M059J (cell line): ENCODE measurements at regions not wholly inside any gene's neighbourhood (a gene's known extent, or its start where the extent isn't known, plus 50 kb on each side); places are given as distances from the start of the nearest gene placed in this dataset.

ENCODE experiments used
- DNase-seq: peaks from one replicate; pipeline ENCODE4 v3.0.0-alpha.2; 2012; ENCODE audit warnings: low read depth

- DNase-seq, result peak; percentile 7
Measured at GRCh38 chr18:39007031-39007902, 1441.7 kb upstream of the CELF4 start.

GRCh38 chr18:38996056-38996455 is 1430.5 kb upstream of the CELF4 start:
- DNase-seq, result no peak

- no peak for DNase-seq
Measured at GRCh38 chr18:38993342-38993741, 1427.7 kb upstream of the CELF4 start.

GRCh38 chr18:38984968-38985367 is 1419.4 kb upstream of the CELF4 start:
- no peak for DNase-seq

GRCh38 chr18:38982072-38982471 is 1416.5 kb upstream of the CELF4 start:
- DNase-seq, result no peak

- no peak for DNase-seq
Measured at GRCh38 chr18:38981389-38981788, 1415.8 kb upstream of the CELF4 start.

- no peak for DNase-seq
Measured at GRCh38 chr18:38980420-38980819, 1414.8 kb upstream of the CELF4 start.

GRCh38 chr18:38972571-38972970 is 1407.0 kb upstream of the CELF4 start:
- peak; percentile 36 for DNase-seq

- DNase-seq, result no peak
Measured at GRCh38 chr18:38971881-38972280, 1406.3 kb upstream of the CELF4 start.

GRCh38 chr18:38966841-38967240 is 1401.2 kb upstream of the CELF4 start:
- DNase-seq, result peak; percentile 56

GRCh38 chr18:38963943-38964660 is 1398.5 kb upstream of the CELF4 start:
- no peak for DNase-seq

GRCh38 chr18:38961880-38962279 is 1396.3 kb upstream of the CELF4 start:
- no peak for DNase-seq

GRCh38 chr18:38957736-38958135 is 1392.1 kb upstream of the CELF4 start:
- DNase-seq, result no peak

GRCh38 chr18:38956068-38956467 is 1390.5 kb upstream of the CELF4 start:
- no peak for DNase-seq

GRCh38 chr18:38951633-38952032 is 1386.0 kb upstream of the CELF4 start:
- DNase-seq, result peak; percentile 53

GRCh38 chr18:38948436-38948835 is 1382.8 kb upstream of the CELF4 start:
- DNase-seq, result no peak

- no peak for DNase-seq
Measured at GRCh38 chr18:38944446-38945024, 1378.9 kb upstream of the CELF4 start.

GRCh38 chr18:38941711-38942561 is 1376.3 kb upstream of the CELF4 start:
- no peak for DNase-seq

- DNase-seq, result peak; percentile 95
Measured at GRCh38 chr18:38940863-38941531, 1375.4 kb upstream of the CELF4 start.

- DNase-seq, result no peak
Measured at GRCh38 chr18:38940475-38940862, 1374.9 kb upstream of the CELF4 start.

GRCh38 chr18:38933910-38934510 is 1368.4 kb upstream of the CELF4 start:
- no peak for DNase-seq
